ENCODE measurements at regions not wholly inside any gene's neighbourhood (a gene's known extent, or its start where the extent isn't known, plus 50 kb on each side); places are given as distances from the start of the nearest gene placed in this dataset.
A peak's percentile ranks its signal among the peaks of the same experiment; 100 is the strongest.

DNA sequence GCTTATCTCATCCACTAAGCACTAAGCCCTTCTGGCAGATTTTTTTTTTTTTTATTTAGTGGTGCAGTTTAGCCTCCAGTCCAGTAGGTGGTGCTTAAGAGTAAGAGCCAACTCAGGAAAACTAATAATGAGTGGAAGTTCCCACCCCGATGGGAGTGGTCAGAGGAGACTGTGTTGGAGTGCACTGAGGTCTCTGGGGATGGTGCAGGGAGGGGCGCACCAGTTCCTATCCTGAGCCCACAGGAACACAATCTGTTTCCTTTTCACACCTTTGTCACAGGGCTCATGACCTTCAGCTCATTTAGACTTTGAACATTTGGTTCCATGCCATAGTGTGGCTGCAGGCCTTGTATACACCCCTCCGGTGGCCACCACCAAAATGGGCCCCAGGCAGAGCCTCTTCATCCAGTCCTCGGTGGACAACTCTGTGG lies 367.4 kb downstream of the SPRY2 start:
- WGBS, 2 donors (ENCODE audit: low coverage in 1 of 2): 82% methylated on average over 4 of the region's 4 CpGs; no CpG with 5 or more reads in 1 of the 2 donors
- no peaks in the 10 kb centered on the region for H3K27me3 ChIP-seq

DNA sequence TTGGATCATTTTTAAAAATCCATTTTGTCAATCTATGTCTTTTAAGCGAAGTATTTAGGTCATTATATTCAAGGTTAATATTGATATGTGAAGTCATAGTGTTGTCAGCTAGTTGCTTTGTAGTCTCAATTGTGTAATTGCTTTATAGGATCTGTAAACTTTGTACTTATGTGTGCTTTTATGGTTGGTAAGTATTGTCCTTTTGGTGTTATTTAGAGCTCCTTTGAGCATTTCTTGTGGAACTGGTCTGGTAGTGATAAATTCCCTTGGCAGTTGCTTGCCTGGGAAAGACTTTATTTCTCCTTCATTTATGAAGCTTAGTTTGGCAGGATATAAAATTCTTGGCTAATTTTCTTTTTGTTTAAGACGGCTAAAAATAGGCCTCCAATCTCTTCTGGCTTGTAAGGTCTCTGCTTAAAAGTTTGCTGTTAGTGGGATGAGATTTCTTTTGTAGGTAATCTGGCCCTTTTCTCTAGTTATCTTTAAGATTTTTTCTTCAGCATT lies 368.8 kb downstream of the SPRY2 start:
- H3K4me1 ChIP-seq: peaks cover 0 to 7% (median 0%) of the 10 kb centered on the region in 4 donors
- no peak for DNase-seq
- 76 to 83% methylated on average over 2 of the region's 2 CpGs for WGBS, 2 donors (ENCODE audit: low coverage in 1 of 2)
- in situ Hi-C loops (cut with MboI; ENCODE audit: low pct_ligation_motif_present in 1 of 4, low pct_unique_long_range_greater_than_20kb in 1 of 4, low sequenced_read_pairs in 3 of 4): no loop called here
- intact Hi-C loops (cut with DNase I; ENCODE audit: low total_unique reads): no loop called here
- H3K36me3 ChIP-seq: no peaks in the 10 kb centered on the region
- TF ChIP-seq POLR2A (IDR thresholded peaks at IDR 0.05): no peak
- TF ChIP-seq POLR2AphosphoS5 (IDR thresholded peaks at IDR 0.05): no peak
- TF ChIP-seq EP300 (IDR thresholded peaks at IDR 0.05; ENCODE audit: low read depth): no peak
- TF ChIP-seq, protein P1, sequence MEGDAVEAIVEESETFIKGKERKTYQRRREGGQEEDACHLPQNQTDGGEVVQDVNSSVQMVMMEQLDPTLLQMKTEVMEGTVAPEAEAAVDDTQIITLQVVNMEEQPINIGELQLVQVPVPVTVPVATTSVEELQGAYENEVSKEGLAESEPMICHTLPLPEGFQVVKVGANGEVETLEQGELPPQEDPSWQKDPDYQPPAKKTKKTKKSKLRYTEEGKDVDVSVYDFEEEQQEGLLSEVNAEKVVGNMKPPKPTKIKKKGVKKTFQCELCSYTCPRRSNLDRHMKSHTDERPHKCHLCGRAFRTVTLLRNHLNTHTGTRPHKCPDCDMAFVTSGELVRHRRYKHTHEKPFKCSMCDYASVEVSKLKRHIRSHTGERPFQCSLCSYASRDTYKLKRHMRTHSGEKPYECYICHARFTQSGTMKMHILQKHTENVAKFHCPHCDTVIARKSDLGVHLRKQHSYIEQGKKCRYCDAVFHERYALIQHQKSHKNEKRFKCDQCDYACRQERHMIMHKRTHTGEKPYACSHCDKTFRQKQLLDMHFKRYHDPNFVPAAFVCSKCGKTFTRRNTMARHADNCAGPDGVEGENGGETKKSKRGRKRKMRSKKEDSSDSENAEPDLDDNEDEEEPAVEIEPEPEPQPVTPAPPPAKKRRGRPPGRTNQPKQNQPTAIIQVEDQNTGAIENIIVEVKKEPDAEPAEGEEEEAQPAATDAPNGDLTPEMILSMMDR (IDR thresholded peaks at IDR 0.05): no peak
- H3K27me3 ChIP-seq: no peaks in the 10 kb centered on the region
- H3K27ac ChIP-seq: no peak overlapping the region
- H3K4me3 ChIP-seq: no peak overlapping the region
- H3K9me3 ChIP-seq: peaks cover 4 to 31% of the 10 kb centered on the region in 2 donors

More for the DNA sequence above, 367.4 kb downstream of the SPRY2 start:
- TF ChIP-seq, protein P1 (IDR thresholded peaks at IDR 0.05): peak in 4 of 5 experiments; percentile 15 to 36 (median 26)
- TF ChIP-seq POLR2A (IDR thresholded peaks at IDR 0.05): no peak
- DNase-seq: peak; percentile 17
- no peaks in the 10 kb centered on the region for H3K36me3 ChIP-seq
- no peak overlapping the region for H3K27ac ChIP-seq
- H3K4me3 ChIP-seq: no peak overlapping the region
- H3K9me3 ChIP-seq: peaks cover 4 to 31% of the 10 kb centered on the region in 2 donors
- intact Hi-C loops (cut with DNase I; ENCODE audit: low total_unique reads): no loop called here
- in situ Hi-C loops (cut with MboI; ENCODE audit: low pct_ligation_motif_present in 1 of 4, low pct_unique_long_range_greater_than_20kb in 1 of 4, low sequenced_read_pairs in 3 of 4): no loop called here
- H3K4me1 ChIP-seq: peaks cover 0 to 7% (median 0%) of the 10 kb centered on the region in 4 donors

DNA sequence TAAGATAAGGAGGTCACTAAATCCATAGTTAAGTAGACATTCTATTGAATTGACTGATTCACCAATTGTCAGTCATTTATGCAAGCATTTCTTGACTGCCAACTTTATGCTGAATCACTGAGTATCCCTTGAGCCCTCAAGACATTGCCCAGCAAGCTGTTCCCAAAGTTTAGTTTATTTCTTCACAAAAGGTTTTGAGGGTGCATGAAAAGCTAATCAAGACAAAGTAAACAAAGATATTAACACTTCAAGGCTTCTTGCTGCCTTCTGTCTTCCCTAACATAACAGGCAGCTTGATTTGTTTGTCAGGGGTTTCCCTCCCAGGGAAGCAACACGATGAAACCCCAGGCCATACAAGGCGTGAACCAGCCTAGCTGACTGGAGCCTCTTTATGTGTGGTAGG lies 374.4 kb downstream of the SPRY2 start:
- H3K4me1 ChIP-seq: no peaks in the 10 kb centered on the region
- intact Hi-C loops (cut with DNase I; ENCODE audit: low total_unique reads) (no loop called here), in situ Hi-C loops (cut with MboI; ENCODE audit: low pct_ligation_motif_present in 1 of 4, low pct_unique_long_range_greater_than_20kb in 1 of 4, low sequenced_read_pairs in 3 of 4) (no loop called here)
- WGBS, 2 donors (ENCODE audit: low coverage in 1 of 2): 50% methylated on average over 2 of the region's 2 CpGs; no CpG with 5 or more reads in 1 of the 2 donors
- no peak overlapping the region for H3K27ac ChIP-seq
- H3K36me3 ChIP-seq: no peaks in the 10 kb centered on the region
- H3K4me3 ChIP-seq: no peak overlapping the region
- DNase-seq: no peak
- no peaks in the 10 kb centered on the region for H3K27me3 ChIP-seq
- no peaks in the 10 kb centered on the region for H3K9me3 ChIP-seq
- TF ChIP-seq, protein P1 (IDR thresholded peaks at IDR 0.05): no peak
- no peak for TF ChIP-seq POLR2AphosphoS5 (IDR thresholded peaks at IDR 0.05)
- no peak for TF ChIP-seq POLR2A (IDR thresholded peaks at IDR 0.05)
- TF ChIP-seq EP300 (IDR thresholded peaks at IDR 0.05; ENCODE audit: low read depth): no peak

DNA sequence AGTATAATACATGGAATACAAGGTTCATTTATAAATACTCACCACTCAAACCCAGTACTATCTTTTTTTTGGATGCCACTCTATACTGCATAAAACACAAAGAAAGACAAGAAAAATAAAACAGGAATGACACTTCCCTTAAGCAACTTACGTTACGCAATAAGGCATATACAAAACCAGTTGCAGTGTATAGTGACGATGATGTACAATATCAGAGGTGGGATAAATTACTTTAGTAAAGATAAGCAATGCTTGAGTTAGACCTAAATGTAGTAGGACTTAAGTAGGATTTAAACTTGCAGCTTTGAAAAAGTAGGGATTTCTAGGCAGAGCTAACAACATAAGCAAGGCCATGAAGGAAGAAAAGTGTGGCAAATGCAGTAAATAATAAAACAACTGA lies 374.9 kb downstream of the SPRY2 start:
- TF ChIP-seq POLR2A (IDR thresholded peaks at IDR 0.05) (no peak), EP300 (IDR thresholded peaks at IDR 0.05; ENCODE audit: low read depth) (no peak), POLR2AphosphoS5 (IDR thresholded peaks at IDR 0.05) (no peak)
- TF ChIP-seq, protein P1 (IDR thresholded peaks at IDR 0.05): no peak
- intact Hi-C loops (cut with DNase I; ENCODE audit: low total_unique reads): no loop called here
- Histone ChIP-seq H3K4me3 (no peak overlapping the region), H3K36me3 (no peaks in the 10 kb centered on the region), H3K9me3 (no peaks in the 10 kb centered on the region), H3K27ac (no peak overlapping the region), H3K27me3 (no peaks in the 10 kb centered on the region), H3K4me1 (no peaks in the 10 kb centered on the region)
- in situ Hi-C loops (cut with MboI; ENCODE audit: low pct_ligation_motif_present in 1 of 4, low pct_unique_long_range_greater_than_20kb in 1 of 4, low sequenced_read_pairs in 3 of 4): no loop called here
- no peak for DNase-seq
- 89 to 90% methylated on average over 3 of the region's 3 CpGs for WGBS, 2 donors (ENCODE audit: low coverage in 1 of 2)

Data from transverse colon (tissue), 4 donors.